ENCODE measurements at regions not wholly inside any gene's neighbourhood (a gene's known extent, or its start where the extent isn't known, plus 50 kb on each side); places are given as distances from the start of the nearest gene placed in this dataset.

GRCh38 chr7:9796241-9796640 lies 1177.4 kb upstream of the PHF14 start:
- no peak for DNase-seq (ENCODE audit: low read depth)
- TF ChIP-seq CTCF (IDR thresholded peaks at IDR 0.05; ENCODE audit: insufficient read depth, low read depth, low read length), result no peak
- no peak overlapping the region for H3K4me3 ChIP-seq (ENCODE audit: low read depth, low read length)

- no peak for DNase-seq (ENCODE audit: low read depth)
- no peak overlapping the region for H3K4me3 ChIP-seq (ENCODE audit: low read depth, low read length)
- TF ChIP-seq CTCF (IDR thresholded peaks at IDR 0.05; ENCODE audit: insufficient read depth, low read depth, low read length), result no peak
Observed at GRCh38 chr7:9822458-9823290, 1151.0 kb upstream of the PHF14 start.

- no peak for TF ChIP-seq CTCF (IDR thresholded peaks at IDR 0.05; ENCODE audit: insufficient read depth, low read depth, low read length)
- no peak for DNase-seq (ENCODE audit: low read depth)
- no peak overlapping the region for H3K4me3 ChIP-seq (ENCODE audit: low read depth, low read length)
Observed at GRCh38 chr7:9835199-9835598, 1138.5 kb upstream of the PHF14 start.

GRCh38 chr7:9836671-9837070 lies 1137.0 kb upstream of the PHF14 start:
- no peak for TF ChIP-seq CTCF (IDR thresholded peaks at IDR 0.05; ENCODE audit: insufficient read depth, low read depth, low read length)
- H3K4me3 ChIP-seq (ENCODE audit: low read depth, low read length), result no peak overlapping the region
- no peak for DNase-seq (ENCODE audit: low read depth)

GRCh38 chr7:9842301-9842700 lies 1131.4 kb upstream of the PHF14 start:
- no peak overlapping the region for H3K4me3 ChIP-seq (ENCODE audit: low read depth, low read length)
- no peak for DNase-seq (ENCODE audit: low read depth)
- TF ChIP-seq CTCF (IDR thresholded peaks at IDR 0.05; ENCODE audit: insufficient read depth, low read depth, low read length), result no peak

GRCh38 chr7:9846902-9847301 lies 1126.8 kb upstream of the PHF14 start:
- no peak for DNase-seq (ENCODE audit: low read depth)
- no peak overlapping the region for H3K4me3 ChIP-seq (ENCODE audit: low read depth, low read length)
- TF ChIP-seq CTCF (IDR thresholded peaks at IDR 0.05; ENCODE audit: insufficient read depth, low read depth, low read length), result no peak

GRCh38 chr7:9854605-9855004 lies 1119.1 kb upstream of the PHF14 start:
- no peak overlapping the region for H3K4me3 ChIP-seq (ENCODE audit: low read depth, low read length)
- no peak for DNase-seq (ENCODE audit: low read depth)
- TF ChIP-seq CTCF (IDR thresholded peaks at IDR 0.05; ENCODE audit: insufficient read depth, low read depth, low read length), result no peak
